ENCODE measurements at regions not wholly inside any gene's neighbourhood (a gene's known extent, or its start where the extent isn't known, plus 50 kb on each side); places are given as distances from the start of the nearest gene placed in this dataset.

DNA sequence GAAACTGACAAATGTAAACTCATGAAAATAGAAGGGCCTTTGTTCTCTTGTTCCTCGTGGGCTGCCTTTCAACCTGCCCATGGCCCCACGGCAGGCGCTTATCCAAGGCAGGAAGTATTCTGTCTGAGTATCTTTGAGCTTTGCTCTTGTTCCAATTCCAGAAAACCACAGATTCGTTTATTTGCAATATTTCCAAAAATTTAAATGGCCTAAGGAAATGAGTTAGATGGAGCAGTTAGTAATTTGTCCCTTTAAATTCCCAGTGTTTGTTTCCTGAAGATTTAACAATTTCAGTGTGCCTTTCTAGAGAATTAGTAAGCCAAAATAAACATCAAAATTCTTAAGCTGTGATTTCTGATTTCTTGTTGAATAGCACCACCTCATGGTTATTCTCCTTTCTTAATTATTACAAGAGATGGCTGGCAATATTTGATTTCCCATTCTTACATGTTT is 299.4 kb upstream of the RASA1 start:
- intact Hi-C loops (cut with DNase I) = loop anchor here (1.0 to 2.0 kb wide), 2 partner anchors 44 to 88 kb away; no protein-coding TSS in a partner anchor
- peak in 7 of 10 donors; percentile 8 to 77 (median 26) for DNase-seq

GRCh38 chr5:86970361-86970760 is 297.3 kb upstream of the RASA1 start:
- intact Hi-C loops (cut with DNase I) = no loop called here
- no peak for DNase-seq

GRCh38 chr5:86971034-86971571 is 296.6 kb upstream of the RASA1 start:
- intact Hi-C loops (cut with DNase I) = no loop called here
- DNase-seq = no peak

GRCh38 chr5:86974955-86975354 is 292.7 kb upstream of the RASA1 start:
- no peak for DNase-seq
- intact Hi-C loops (cut with DNase I) = no loop called here

DNA sequence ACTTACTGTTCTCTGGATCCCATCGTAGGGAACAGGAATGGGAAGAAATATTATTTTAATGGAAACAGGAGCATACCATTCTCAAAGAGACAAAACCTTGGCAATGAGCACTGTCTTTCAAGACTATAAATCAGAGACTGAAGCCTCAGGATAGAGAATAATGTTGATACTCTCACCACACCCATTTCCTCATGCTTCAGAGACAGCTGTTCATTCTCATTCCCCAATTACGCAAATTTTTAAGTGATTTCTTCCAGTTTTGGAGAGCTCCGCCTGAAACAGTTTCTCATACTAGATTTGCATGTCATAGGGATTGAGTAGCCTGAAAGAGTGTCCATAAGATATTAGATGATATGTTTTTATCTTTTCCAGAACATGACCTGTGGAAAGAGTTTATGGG is 290.5 kb upstream of the RASA1 start:
- intact Hi-C loops (cut with DNase I) = no loop called here
- DNase-seq = no peak

GRCh38 chr5:86977808-86978207 is 289.9 kb upstream of the RASA1 start:
- no peak for DNase-seq
- intact Hi-C loops (cut with DNase I) = no loop called here

GRCh38 chr5:86979811-86980411 is 287.8 kb upstream of the RASA1 start:
- DNase-seq = no peak
- intact Hi-C loops (cut with DNase I) = no loop called here

DNA sequence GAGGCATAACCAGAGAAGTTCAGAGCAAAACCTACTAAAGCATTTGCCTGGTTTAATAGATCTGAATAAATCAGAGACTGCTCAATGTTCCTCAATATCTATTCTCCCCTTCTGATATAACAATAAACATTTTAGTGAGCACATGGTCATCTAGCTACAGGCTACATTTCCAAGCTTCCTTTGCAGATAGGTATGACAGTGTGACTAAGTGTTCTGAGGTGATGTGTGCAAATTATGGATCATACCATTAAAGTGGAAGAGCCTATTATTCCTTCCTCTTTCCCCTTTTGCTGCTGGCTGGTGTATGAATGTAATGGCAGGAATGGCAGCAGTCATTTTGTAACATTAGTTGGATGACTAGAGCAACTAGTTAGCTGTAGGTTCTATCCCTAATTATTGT is 285.8 kb upstream of the RASA1 start:
- no peak for DNase-seq
- intact Hi-C loops (cut with DNase I) = no loop called here

DNA sequence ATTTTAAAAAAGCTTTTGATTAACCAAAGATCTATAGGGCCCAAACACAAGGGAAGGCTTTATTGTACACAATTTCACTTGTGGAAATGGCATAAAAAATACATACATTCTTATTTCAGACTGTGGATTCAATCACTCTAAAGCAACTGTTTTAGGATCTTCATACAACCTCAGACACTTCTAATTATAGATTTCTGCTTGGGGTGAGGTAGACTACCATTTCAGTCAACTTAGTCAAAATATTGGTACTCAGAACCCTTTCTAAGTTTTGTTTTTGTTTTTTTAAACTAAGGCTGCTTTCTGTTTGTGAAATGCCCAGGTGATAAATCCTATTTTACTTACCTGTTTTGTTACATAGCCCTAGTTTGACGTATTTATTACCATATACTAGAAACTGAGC is 284.5 kb upstream of the RASA1 start:
- intact Hi-C loops (cut with DNase I) = no loop called here
- no peak for DNase-seq

DNA sequence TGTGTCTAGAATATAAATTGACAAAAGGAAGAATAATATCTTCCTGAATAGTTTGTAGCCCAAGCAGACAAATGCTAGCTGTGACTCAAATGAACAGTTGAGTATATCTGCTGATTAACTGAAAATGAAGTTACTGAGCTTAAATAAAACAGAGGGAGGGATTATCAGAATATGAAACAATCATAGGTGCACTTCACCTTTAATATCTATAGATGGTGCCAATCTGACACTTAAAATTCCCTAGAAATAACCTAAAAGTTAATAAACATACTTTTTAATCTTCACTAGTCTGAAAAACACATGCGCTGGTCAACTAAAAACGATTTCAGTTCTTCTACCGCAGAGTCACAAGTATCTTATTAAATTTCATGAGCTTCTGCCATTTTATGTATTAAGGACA is 280.8 kb upstream of the RASA1 start:
- no peak for DNase-seq
- intact Hi-C loops (cut with DNase I) = no loop called here

DNA sequence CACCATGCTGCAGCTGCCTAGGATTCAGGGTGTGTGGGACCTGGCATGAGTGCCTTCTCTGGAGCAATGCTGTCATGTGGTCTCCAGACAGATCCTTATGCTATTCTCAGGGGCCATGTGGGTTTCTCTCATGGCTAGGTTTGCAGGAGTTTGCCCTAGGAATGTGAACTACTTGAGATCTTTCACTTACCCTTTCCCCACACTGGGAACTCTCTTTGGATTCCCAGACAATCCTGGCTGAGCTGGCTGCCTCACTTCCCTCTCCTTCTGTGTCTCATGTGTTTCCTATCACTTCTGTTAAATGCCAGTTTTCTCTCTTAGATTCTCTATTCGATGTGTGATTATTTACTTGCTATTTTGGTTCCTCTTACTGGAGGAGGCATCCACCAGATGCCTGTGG is 270.2 kb upstream of the RASA1 start:
- DNase-seq = no peak
- intact Hi-C loops (cut with DNase I) = no loop called here

DNA sequence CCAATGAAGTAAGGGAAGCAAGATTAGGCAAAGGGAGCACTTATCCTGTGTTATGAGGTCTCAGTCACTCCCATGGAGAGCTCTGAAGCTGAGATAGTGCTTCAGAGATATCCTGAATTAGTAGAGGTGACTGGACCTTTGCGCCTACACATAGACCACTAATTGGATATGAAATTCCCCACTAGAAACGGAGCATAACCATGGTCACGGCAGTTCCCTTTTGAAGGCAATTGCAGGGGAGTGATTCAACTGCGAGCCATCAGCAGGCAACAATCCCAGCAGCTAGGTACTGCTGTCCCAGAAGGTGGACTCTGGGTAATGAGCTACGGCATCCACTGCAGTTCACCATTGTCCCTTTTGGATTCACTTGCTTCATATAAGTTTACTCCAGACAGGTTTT is 267.7 kb upstream of the RASA1 start:
- intact Hi-C loops (cut with DNase I) = no loop called here

GRCh38 chr5:87002485-87002884 is 265.2 kb upstream of the RASA1 start:
- DNase-seq = no peak
- intact Hi-C loops (cut with DNase I) = no loop called here

More for the DNA sequence above, 267.7 kb upstream of the RASA1 start:
- no peak for DNase-seq

DNA sequence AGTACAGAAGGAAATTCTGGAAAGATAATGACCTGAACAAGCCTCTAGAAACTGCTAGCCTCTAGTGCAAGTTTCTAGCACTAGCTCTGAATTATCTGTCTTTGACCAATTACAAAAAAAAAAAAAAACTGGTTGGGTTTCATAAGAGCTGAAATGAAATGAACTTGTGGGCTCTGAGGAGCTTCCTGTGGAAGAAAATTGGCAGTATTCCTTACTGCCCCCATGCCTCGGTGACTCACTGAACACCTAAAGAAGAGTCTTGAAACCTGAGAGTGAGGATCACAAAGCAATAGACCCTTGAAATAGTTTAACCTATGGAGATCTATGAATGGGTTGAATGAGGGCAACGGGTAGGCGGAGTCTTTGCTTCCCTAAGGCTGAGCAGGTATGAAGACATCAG is 263.6 kb upstream of the RASA1 start:
- intact Hi-C loops (cut with DNase I) = no loop called here
- no peak for DNase-seq

DNA sequence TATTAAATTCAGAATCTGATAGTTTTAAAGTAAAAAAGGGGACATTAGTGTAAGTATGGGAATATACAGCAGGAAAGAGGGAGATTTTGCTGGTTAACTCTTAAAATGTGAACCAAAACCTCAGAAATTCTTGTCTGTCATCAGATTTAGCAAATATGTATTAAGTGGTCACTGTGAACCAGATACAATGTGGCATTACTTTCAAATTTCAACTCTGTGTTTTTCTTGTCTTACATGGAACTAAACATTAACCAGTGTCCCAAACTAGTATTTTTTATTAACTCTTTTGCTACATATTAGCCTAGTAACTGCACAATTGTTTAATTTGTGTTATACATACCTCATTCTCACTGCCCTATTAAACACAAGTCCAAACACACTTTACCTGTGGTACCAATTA is 259.9 kb upstream of the RASA1 start:
- intact Hi-C loops (cut with DNase I) = no loop called here
- DNase-seq = no peak

DNA sequence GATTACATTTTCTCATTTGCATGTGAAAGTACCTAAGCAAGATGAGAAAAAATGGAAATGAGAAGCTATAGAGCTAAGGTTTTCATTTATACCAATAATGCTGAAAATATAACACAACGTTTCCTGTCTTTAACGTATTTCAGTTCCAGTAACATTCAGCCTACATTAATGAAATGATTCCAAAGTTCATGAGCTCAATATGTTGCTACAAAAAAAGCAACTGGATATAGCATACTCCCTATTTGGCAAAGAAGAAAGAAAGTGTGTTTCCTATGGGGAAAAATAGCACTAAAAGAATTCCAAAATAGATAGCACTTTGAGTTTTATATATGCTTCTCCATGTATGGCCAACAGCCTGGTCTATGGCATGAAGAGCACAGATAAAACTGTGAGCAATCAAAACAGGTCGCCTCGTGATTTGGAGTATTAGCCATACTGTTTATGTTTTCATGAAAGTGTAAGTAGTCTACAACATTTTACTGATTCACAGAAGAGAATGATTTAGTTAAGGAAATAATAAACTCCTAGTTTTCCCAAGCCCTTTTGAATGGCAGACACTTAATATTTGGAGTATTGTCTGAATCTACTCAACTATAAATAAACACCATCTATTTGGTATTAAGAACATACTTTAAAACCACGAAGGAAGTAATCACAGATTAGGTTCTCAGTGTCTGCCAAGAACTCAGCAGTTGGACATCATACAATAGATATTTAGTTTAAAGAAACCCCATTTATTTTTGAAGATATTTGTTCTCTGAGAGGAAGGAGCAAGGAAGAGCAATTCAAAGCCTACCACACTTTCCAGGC is 258.7 kb upstream of the RASA1 start:
- intact Hi-C loops (cut with DNase I) = no loop called here
- no peak for DNase-seq

DNA sequence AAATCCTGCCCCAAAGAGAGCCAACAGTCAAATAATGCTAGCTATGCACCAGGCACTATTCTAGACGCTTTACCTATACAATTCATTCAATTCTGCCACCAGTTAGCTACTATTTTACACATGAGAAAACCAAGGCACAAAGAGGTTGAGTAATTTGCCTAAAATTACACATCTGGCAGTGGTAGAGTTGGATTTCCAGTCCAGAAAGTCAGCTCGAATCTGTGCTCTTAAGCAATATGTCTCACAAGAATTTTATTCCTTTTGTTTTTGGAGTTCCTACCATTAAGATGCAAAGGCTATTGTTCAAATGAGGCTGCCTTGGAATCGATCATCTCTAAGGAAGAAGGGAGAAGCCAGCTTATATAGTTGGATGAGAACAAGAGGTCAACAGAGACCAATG is 256.9 kb upstream of the RASA1 start:
- intact Hi-C loops (cut with DNase I) = no loop called here
- DNase-seq = no peak

- intact Hi-C loops (cut with DNase I) = no loop called here
- DNase-seq = no peak
Observed at GRCh38 chr5:87015901-87016300, 251.8 kb upstream of the RASA1 start.

DNA sequence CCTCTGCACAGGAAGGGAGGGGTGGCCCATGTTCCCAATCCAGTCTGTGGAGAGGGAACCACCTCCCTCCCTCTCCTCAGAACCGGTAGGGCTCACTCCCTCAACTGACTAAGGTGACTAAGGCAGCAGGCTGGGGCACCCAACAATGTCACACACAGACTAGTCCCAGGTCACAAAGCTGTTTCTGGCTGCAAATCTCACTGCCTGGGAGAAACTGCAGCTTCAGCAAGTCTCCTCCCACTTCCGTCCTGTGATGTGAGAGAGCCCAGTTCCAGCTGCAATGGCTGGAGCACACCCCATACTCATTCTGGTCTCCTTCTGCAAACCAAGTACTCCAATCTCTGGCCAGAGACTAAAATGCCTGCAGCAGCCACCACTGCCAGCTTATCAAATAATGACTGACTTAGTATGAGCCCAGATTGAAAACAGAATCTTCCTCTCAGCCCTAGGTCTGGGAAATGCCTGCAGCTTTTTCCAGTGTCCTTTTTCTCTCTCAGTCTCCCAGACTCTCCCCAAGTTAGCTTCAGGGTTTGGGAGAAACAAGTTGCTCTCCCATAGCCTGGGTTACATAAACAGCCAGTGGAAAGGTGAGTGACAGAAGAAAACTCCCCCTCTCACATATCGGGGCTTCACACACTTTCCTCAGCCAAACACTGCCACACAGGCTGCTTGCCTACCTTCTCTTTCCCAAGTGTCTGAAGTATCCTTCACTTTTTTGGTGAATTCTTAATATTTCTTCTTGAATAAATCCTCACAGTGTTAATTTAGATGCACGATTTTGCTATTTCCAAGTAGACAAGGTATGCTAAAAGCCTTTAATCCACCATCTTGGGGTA is 247.4 kb upstream of the RASA1 start:
- peak in 9 of 10 donors; percentile 25 to 86 (median 53) for DNase-seq
- intact Hi-C loops (cut with DNase I) = no loop called here

DNA sequence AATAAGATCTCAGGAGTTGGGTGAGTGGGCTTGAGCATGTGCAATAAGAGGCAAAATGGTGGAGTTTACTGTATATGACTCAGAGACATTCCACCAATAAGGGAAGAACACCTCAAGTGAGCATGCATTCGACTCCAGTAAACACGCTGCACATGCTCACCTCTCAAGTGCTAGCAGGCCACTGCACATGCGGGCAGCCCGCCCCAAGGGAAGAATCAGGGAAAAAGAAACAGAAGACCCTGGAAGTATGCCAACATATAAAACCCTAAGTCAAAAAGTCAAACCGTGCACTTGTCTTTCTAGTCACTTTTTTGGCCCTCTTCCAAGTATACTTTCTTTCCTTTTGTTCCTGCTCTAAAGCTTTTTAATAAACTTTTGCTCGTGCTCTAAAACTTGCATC is 245.3 kb upstream of the RASA1 start:
- no peak for DNase-seq
- intact Hi-C loops (cut with DNase I) = no loop called here

DNA sequence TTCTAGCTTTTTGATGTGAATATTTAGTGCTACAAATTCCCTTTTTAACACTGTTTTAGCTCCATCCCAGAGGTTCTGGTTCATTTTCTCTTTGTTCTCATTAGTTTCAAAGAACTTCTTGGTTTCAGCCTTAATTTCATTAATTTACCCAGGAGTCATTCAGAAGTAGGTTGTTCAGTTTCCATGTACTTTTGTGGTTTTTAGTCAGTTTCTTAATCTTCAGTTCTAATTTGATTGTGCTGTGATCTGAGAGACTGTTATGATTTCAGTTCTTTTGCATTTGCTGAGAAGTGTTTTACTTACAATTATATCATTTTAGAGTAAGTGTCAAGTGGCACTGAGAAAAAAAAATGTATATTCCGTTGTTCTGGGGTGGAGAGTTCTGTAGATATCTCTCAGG is 240.1 kb upstream of the RASA1 start:
- DNase-seq = no peak
- intact Hi-C loops (cut with DNase I) = no loop called here

Measured in posterior cingulate gyrus (tissue), 11 donors.